GM23338 (cell line): ENCODE measurements at regions not wholly inside any gene's neighbourhood (a gene's known extent, or its start where the extent isn't known, plus 50 kb on each side); places are given as distances from the start of the nearest gene placed in this dataset.

ENCODE experiments used
- ATAC-seq: fragments of 200-7000 bp; cut with Tn5 transposase; 3 replicates; pipeline ENCODE4 v1.9.1; 2020
- DNase-seq: peaks from one replicate; pipeline ENCODE4 v3.0.0-alpha.2; 2015; ENCODE audit warnings: low spot score
- H2AFZ ChIP-seq: fragments of 200-600 bp; sonication (generic); 2 replicates; pipeline ENCODE4 v1.8.0; 2016; ENCODE audit warnings: antibody characterized with exemption, mild to moderate bottlenecking, moderate library complexity
- H3F3A ChIP-seq: fragments of 200-600 bp; sonication (generic); replicated peaks from 2 replicates; pipeline ENCODE4 v1.8.0; 2017; ENCODE audit warnings: antibody characterized with exemption, mixed run types, low read depth
- H3K27ac ChIP-seq: fragments of 200-600 bp; sonication (generic); 2 replicates; pipeline ENCODE4 v1.6.1; 2016; ENCODE audit warnings: low read depth
- H3K27me3 ChIP-seq: fragments of 200-600 bp; sonication (generic); 2 replicates; pipeline ENCODE4 v1.8.0; 2016; ENCODE audit warnings: mild to moderate bottlenecking, mixed run types, moderate library complexity; ENCODE audit not compliant: insufficient read depth
- H3K36me3 ChIP-seq: fragments of 200-600 bp; sonication (generic); 2 replicates; pipeline ENCODE4 v1.8.0; 2016; ENCODE audit warnings: mild to moderate bottlenecking; ENCODE audit not compliant: insufficient read depth
- H3K4me1 ChIP-seq: fragments of 200-600 bp; sonication (generic); 2 replicates; pipeline ENCODE4 v1.8.0; 2016; ENCODE audit warnings: mild to moderate bottlenecking, moderate library complexity; ENCODE audit not compliant: insufficient read depth
- H3K4me2 ChIP-seq: fragments of 200-600 bp; sonication (generic); 2 replicates; pipeline ENCODE4 v1.7.1; 2017; ENCODE audit warnings: mixed run types
- H3K4me3 ChIP-seq: fragments of 200-600 bp; sonication (generic); 2 replicates; pipeline ENCODE4 v1.6.1; 2016; ENCODE audit warnings: mixed run types
- H3K79me2 ChIP-seq: fragments of 200-600 bp; sonication (generic); replicated peaks from 2 replicates; pipeline ENCODE4 v1.8.0; 2017; ENCODE audit warnings: mild to moderate bottlenecking; ENCODE audit not compliant: insufficient read depth
- H3K9me2 ChIP-seq: fragments of 200-600 bp; sonication (generic); 2 replicates; pipeline ENCODE4 v1.8.0; 2017; ENCODE audit not compliant: insufficient read depth
- H4K20me1 ChIP-seq: fragments of 200-600 bp; sonication (generic); replicated peaks from 2 replicates; pipeline ENCODE4 v1.8.0; 2017; ENCODE audit warnings: mild to moderate bottlenecking; ENCODE audit not compliant: insufficient read depth
- H3K27ac Mint-ChIP-seq: 2 replicates; pipeline ENCODE4 v1.8.0; 2020; ENCODE audit warnings: inconsistent platforms, mild to moderate bottlenecking, moderate library complexity, mixed read lengths
- H3K27me3 Mint-ChIP-seq: 3 replicates; pipeline ENCODE4 v1.8.0; 2022; ENCODE audit warnings: low read depth, mild to moderate bottlenecking, moderate library complexity, mixed read lengths, inconsistent platforms; ENCODE audit not compliant: insufficient read depth, poor library complexity
- H3K36me3 Mint-ChIP-seq: 3 replicates; pipeline ENCODE4 v1.8.0; 2021; ENCODE audit warnings: low read depth, mild to moderate bottlenecking, inconsistent platforms, moderate library complexity, mixed read lengths
- H3K4me1 Mint-ChIP-seq: 3 replicates; pipeline ENCODE4 v1.8.0; 2020; ENCODE audit warnings: mild to moderate bottlenecking, inconsistent platforms, mixed read lengths
- H3K4me3 Mint-ChIP-seq: 3 replicates; pipeline ENCODE4 v1.8.0; 2021; ENCODE audit warnings: moderate library complexity, mild to moderate bottlenecking, inconsistent platforms, mixed read lengths
- H3K9me3 Mint-ChIP-seq: 3 replicates; pipeline ENCODE4 v1.8.0; 2020; ENCODE audit warnings: moderate library complexity, mild to moderate bottlenecking, inconsistent platforms, mixed read lengths
- EZH2 ChIP-seq: fragments of 200-600 bp; sonication (generic); IDR thresholded peaks from one replicate; pipeline ENCODE4 v1.8.0; 2017; ENCODE audit warnings: antibody characterized with exemption, mild to moderate bottlenecking, low read depth; ENCODE audit not compliant: unreplicated experiment
- EZH2phosphoT487 ChIP-seq: fragments of 200-600 bp; sonication (generic); IDR thresholded peaks from one replicate; pipeline ENCODE4 v1.8.1; 2018; ENCODE audit warnings: antibody characterized with exemption; ENCODE audit not compliant: unreplicated experiment
- JUNB ChIP-seq: IDR thresholded peaks from one replicate; pipeline ENCODE4 v1.6.1; 2016; ENCODE audit warnings: antibody characterized with exemption; ENCODE audit not compliant: unreplicated experiment
- STAT1 ChIP-seq: IDR thresholded peaks from one replicate; pipeline ENCODE4 v1.6.1; 2016; ENCODE audit warnings: antibody characterized with exemption; ENCODE audit not compliant: unreplicated experiment
- TF ChIP-seq, protein P1 (sequence below), 2 experiments: fragments of 200-600 bp in 1 of 2; sonication (generic) in 1 of 2; conservative IDR thresholded peaks; 2 replicates each; pipeline versions ENCODE4 v1.5.1 to v1.6.1; 2016 to 2017; ENCODE audit warnings: antibody characterized with exemption in 2 of 2, low read depth in 2 of 2, mild to moderate bottlenecking in 2 of 2, moderate library complexity in 1 of 2
- TF ChIP-seq, protein P2 (sequence below): IDR thresholded peaks from one replicate; pipeline ENCODE4 v1.6.1; 2018; ENCODE audit warnings: antibody characterized with exemption; ENCODE audit not compliant: unreplicated experiment
- TF ChIP-seq, protein P3 (sequence below): fragments of 250-450 bp; sonication (Bioruptor Pico); IDR thresholded peaks from 2 replicates; pipeline ENCODE4 v1.5.0; 2020; ENCODE audit warnings: mild to moderate bottlenecking, moderate library complexity

DNA sequence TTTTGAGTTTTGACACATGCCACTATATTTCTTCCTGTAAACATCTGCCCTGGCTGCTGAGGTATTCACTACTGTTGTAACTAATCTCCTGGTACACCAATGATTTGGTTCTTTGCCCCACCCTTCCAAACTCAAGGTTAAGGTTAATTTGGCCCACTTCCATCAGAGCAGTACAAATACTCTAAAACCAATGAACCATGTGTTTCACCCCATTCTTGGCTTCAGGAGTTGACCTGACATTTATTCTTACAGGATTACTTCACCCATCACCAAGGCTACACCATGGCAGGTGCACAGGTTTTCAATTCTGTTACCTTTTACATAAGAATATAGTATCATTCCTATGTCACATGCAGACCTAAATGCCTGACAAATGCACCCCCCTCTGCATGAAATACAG lies 1179.9 kb downstream of the ZPLD1 start:
- Histone ChIP-seq H3K4me3 (no peak overlapping the region), H3K9me2 (no peaks in the 10 kb centered on the region), H3K4me1 (no peaks in the 10 kb centered on the region), H3K36me3 (no peaks in the 10 kb centered on the region), H3K27me3 (no peaks in the 10 kb centered on the region), H3K4me2 (no peak overlapping the region), H4K20me1 (no peaks in the 10 kb centered on the region), H3F3A (no peaks in the 10 kb centered on the region), H2AFZ (no peak overlapping the region), H3K27ac (no peak overlapping the region), H3K79me2 (no peaks in the 10 kb centered on the region)
- peaks cover 10% of the 10 kb centered on the region; the same call in 2 of the 3 replicates for H3K36me3 Mint-ChIP-seq
- no peaks in the 10 kb centered on the region for H3K4me1 Mint-ChIP-seq
- ATAC-seq (no peak), DNase-seq (no peak)
- H3K9me3 Mint-ChIP-seq = peaks cover 13% of the 10 kb centered on the region
- no peak for TF ChIP-seq EZH2
- no peak for TF ChIP-seq EZH2phosphoT487
- TF ChIP-seq STAT1 = no peak
- no peak for TF ChIP-seq JUNB
- TF ChIP-seq, protein P1, sequence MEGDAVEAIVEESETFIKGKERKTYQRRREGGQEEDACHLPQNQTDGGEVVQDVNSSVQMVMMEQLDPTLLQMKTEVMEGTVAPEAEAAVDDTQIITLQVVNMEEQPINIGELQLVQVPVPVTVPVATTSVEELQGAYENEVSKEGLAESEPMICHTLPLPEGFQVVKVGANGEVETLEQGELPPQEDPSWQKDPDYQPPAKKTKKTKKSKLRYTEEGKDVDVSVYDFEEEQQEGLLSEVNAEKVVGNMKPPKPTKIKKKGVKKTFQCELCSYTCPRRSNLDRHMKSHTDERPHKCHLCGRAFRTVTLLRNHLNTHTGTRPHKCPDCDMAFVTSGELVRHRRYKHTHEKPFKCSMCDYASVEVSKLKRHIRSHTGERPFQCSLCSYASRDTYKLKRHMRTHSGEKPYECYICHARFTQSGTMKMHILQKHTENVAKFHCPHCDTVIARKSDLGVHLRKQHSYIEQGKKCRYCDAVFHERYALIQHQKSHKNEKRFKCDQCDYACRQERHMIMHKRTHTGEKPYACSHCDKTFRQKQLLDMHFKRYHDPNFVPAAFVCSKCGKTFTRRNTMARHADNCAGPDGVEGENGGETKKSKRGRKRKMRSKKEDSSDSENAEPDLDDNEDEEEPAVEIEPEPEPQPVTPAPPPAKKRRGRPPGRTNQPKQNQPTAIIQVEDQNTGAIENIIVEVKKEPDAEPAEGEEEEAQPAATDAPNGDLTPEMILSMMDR (conservative IDR thresholded peaks at IDR 0.05; ENCODE audit: low read depth in 2 of 2) = no peak
- TF ChIP-seq, protein P2, sequence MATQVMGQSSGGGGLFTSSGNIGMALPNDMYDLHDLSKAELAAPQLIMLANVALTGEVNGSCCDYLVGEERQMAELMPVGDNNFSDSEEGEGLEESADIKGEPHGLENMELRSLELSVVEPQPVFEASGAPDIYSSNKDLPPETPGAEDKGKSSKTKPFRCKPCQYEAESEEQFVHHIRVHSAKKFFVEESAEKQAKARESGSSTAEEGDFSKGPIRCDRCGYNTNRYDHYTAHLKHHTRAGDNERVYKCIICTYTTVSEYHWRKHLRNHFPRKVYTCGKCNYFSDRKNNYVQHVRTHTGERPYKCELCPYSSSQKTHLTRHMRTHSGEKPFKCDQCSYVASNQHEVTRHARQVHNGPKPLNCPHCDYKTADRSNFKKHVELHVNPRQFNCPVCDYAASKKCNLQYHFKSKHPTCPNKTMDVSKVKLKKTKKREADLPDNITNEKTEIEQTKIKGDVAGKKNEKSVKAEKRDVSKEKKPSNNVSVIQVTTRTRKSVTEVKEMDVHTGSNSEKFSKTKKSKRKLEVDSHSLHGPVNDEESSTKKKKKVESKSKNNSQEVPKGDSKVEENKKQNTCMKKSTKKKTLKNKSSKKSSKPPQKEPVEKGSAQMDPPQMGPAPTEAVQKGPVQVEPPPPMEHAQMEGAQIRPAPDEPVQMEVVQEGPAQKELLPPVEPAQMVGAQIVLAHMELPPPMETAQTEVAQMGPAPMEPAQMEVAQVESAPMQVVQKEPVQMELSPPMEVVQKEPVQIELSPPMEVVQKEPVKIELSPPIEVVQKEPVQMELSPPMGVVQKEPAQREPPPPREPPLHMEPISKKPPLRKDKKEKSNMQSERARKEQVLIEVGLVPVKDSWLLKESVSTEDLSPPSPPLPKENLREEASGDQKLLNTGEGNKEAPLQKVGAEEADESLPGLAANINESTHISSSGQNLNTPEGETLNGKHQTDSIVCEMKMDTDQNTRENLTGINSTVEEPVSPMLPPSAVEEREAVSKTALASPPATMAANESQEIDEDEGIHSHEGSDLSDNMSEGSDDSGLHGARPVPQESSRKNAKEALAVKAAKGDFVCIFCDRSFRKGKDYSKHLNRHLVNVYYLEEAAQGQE = no peak
- H3K4me3 Mint-ChIP-seq = no peak overlapping the region
- H3K27ac Mint-ChIP-seq = no peak overlapping the region
- no peaks in the 10 kb centered on the region for H3K27me3 Mint-ChIP-seq

DNA sequence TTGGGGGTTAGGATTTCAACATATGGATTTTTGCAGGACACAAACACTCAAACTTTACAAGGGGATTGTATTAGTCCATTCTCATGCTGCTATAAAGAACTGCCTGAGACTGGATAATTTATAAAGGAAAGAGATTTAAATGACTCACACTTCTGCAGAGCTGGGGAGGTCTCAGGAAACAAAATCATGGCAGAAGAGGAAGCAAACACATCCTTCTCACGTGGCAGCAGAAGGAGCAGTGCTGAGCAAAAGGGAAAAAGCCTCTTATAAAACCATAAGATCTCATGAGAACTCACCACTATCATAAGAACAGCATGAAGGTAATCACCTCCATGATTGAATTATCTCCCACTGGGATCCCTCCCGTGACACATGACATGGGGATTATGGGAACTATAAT lies 1183.1 kb downstream of the ZPLD1 start:
- H3F3A ChIP-seq = no peaks in the 10 kb centered on the region
- no peak overlapping the region for H3K4me2 ChIP-seq
- ATAC-seq (no peak), DNase-seq (no peak)
- H3K36me3 ChIP-seq = no peaks in the 10 kb centered on the region
- H4K20me1 ChIP-seq = no peaks in the 10 kb centered on the region
- H3K9me2 ChIP-seq = peaks cover 3% of the 10 kb centered on the region; the same call in 1 of the 2 replicates
- Mint-ChIP-seq H3K36me3 (peaks cover 14% of the 10 kb centered on the region; the same call in 2 of the 3 replicates), H3K4me1 (no peaks in the 10 kb centered on the region), H3K9me3 (peaks cover 19% of the 10 kb centered on the region), H3K27me3 (peaks cover 2% of the 10 kb centered on the region), H3K4me3 (no peak overlapping the region), H3K27ac (no peak overlapping the region)
- H3K27ac ChIP-seq = no peak overlapping the region
- H3K4me1 ChIP-seq = no peaks in the 10 kb centered on the region
- H3K4me3 ChIP-seq = no peak overlapping the region
- H3K79me2 ChIP-seq = no peaks in the 10 kb centered on the region
- H3K27me3 ChIP-seq = no peaks in the 10 kb centered on the region
- no peak overlapping the region for H2AFZ ChIP-seq
- TF ChIP-seq, protein P3, sequence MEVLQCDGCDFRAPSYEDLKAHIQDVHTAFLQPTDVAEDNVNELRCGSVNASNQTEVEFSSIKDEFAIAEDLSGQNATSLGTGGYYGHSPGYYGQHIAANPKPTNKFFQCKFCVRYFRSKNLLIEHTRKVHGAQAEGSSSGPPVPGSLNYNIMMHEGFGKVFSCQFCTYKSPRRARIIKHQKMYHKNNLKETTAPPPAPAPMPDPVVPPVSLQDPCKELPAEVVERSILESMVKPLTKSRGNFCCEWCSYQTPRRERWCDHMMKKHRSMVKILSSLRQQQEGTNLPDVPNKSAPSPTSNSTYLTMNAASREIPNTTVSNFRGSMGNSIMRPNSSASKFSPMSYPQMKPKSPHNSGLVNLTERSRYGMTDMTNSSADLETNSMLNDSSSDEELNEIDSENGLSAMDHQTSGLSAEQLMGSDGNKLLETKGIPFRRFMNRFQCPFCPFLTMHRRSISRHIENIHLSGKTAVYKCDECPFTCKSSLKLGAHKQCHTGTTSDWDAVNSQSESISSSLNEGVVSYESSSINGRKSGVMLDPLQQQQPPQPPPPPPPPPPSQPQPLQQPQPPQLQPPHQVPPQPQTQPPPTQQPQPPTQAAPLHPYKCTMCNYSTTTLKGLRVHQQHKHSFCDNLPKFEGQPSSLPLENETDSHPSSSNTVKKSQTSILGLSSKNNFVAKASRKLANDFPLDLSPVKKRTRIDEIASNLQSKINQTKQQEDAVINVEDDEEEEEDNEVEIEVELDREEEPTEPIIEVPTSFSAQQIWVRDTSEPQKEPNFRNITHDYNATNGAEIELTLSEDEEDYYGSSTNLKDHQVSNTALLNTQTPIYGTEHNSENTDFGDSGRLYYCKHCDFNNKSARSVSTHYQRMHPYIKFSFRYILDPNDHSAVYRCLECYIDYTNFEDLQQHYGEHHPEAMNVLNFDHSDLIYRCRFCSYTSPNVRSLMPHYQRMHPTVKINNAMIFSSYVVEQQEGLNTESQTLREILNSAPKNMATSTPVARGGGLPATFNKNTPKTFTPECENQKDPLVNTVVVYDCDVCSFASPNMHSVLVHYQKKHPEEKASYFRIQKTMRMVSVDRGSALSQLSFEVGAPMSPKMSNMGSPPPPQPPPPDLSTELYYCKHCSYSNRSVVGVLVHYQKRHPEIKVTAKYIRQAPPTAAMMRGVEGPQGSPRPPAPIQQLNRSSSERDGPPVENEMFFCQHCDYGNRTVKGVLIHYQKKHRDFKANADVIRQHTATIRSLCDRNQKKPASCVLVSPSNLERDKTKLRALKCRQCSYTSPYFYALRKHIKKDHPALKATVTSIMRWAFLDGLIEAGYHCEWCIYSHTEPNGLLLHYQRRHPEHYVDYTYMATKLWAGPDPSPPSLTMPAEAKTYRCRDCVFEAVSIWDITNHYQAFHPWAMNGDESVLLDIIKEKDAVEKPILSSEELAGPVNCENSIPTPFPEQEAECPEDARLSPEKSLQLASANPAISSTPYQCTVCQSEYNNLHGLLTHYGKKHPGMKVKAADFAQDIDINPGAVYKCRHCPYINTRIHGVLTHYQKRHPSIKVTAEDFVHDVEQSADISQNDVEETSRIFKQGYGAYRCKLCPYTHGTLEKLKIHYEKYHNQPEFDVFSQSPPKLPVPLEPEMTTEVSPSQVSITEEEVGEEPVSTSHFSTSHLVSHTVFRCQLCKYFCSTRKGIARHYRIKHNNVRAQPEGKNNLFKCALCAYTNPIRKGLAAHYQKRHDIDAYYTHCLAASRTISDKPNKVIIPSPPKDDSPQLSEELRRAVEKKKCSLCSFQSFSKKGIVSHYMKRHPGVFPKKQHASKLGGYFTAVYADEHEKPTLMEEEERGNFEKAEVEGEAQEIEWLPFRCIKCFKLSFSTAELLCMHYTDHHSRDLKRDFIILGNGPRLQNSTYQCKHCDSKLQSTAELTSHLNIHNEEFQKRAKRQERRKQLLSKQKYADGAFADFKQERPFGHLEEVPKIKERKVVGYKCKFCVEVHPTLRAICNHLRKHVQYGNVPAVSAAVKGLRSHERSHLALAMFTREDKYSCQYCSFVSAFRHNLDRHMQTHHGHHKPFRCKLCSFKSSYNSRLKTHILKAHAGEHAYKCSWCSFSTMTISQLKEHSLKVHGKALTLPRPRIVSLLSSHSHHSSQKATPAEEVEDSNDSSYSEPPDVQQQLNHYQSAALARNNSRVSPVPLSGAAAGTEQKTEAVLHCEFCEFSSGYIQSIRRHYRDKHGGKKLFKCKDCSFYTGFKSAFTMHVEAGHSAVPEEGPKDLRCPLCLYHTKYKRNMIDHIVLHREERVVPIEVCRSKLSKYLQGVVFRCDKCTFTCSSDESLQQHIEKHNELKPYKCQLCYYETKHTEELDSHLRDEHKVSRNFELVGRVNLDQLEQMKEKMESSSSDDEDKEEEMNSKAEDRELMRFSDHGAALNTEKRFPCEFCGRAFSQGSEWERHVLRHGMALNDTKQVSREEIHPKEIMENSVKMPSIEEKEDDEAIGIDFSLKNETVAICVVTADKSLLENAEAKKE = no peak
- no peak for TF ChIP-seq STAT1
